ENCODE measurements at regions not wholly inside any gene's neighbourhood (a gene's known extent, or its start where the extent isn't known, plus 50 kb on each side); places are given as distances from the start of the nearest gene placed in this dataset.

DNA sequence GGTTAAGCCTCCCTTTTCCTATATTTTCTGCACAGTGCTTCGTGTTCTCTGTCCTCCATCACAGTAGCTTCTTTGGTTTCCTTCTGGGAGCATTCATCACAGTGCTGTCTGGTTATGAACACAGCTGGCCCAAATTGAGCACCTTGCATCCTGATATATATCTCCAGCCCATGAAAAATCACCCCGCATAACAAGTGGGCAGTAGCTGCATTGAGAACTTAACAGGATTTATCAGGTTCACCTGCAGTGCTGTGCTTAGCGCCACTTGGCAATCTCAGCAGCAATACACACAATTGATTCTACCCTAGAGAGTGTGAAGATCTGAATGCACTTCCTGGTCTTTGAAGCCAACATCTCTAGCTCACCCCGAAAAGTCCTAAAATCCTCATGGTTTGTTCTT is 408.0 kb downstream of the RNF144A start:
- TF ChIP-seq, protein P1, sequence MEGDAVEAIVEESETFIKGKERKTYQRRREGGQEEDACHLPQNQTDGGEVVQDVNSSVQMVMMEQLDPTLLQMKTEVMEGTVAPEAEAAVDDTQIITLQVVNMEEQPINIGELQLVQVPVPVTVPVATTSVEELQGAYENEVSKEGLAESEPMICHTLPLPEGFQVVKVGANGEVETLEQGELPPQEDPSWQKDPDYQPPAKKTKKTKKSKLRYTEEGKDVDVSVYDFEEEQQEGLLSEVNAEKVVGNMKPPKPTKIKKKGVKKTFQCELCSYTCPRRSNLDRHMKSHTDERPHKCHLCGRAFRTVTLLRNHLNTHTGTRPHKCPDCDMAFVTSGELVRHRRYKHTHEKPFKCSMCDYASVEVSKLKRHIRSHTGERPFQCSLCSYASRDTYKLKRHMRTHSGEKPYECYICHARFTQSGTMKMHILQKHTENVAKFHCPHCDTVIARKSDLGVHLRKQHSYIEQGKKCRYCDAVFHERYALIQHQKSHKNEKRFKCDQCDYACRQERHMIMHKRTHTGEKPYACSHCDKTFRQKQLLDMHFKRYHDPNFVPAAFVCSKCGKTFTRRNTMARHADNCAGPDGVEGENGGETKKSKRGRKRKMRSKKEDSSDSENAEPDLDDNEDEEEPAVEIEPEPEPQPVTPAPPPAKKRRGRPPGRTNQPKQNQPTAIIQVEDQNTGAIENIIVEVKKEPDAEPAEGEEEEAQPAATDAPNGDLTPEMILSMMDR (IDR thresholded peaks at IDR 0.05) = no peak
- TF ChIP-seq POLR2A (IDR thresholded peaks at IDR 0.05) = no peak
- intact Hi-C loops (cut with DNase I; ENCODE audit: low total_unique reads) = no loop called here
- no peaks in the 10 kb centered on the region for H3K36me3 ChIP-seq
- no peak overlapping the region for H3K27ac ChIP-seq
- H3K4me3 ChIP-seq = no peak overlapping the region
- H3K27me3 ChIP-seq = no peaks in the 10 kb centered on the region
- no peak for DNase-seq
- no peaks in the 10 kb centered on the region for H3K4me1 ChIP-seq
- H3K9me3 ChIP-seq = no peaks in the 10 kb centered on the region

DNA sequence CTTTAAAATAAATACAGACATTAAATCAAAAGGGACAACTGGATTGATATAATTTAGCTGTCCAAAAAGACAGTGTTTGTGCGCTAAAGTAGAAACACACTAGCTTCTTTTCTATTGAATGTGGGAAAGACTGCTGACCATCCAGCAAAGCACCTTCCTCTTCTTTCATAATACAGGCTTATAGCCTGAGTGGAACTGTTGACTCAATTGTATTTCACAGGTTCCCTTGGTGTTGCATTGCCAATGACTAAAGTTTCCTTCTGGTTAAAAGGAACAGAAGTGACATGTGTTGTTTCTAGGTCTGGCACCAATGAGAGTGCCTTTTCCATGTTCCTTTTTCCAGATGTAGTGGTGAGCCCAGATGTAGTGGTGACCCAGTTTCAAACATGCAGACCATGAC is 412.3 kb downstream of the RNF144A start:
- DNase-seq = no peak
- Histone ChIP-seq H3K4me1 (no peaks in the 10 kb centered on the region), H3K36me3 (no peaks in the 10 kb centered on the region), H3K27ac (no peak overlapping the region), H3K4me3 (no peak overlapping the region), H3K9me3 (no peaks in the 10 kb centered on the region), H3K27me3 (no peaks in the 10 kb centered on the region)
- intact Hi-C loops (cut with DNase I; ENCODE audit: low total_unique reads) = no loop called here
- TF ChIP-seq POLR2A (IDR thresholded peaks at IDR 0.05) = no peak

DNA sequence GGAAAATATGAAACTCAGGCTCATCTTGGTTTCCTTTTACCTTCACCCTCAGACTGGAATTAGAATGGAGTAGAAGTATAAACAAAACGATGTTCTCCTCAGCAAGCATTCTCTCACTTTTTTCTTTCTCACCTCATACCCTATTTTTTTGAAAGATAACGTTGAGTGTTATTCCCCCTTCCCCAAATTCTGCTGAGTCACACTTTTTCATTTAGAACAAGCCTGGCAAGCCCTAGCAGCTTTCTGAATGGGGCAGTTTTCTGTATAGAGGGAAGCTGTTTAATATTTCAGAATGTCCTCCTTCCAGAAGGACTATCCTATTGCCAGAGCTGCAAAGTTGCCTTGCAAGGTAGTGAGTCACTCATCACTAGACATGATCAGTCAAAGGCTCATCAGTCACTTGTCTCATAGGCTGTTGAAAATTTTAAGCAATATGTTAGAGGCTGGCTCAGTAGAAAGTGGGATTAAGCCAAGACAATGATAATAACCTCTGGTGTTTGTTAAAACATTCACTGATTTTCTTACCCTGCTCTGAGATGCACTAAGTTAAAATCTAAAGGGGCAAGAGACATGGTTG is 416.1 kb downstream of the RNF144A start:
- Histone ChIP-seq H3K9me3 (no peaks in the 10 kb centered on the region), H3K27me3 (no peaks in the 10 kb centered on the region), H3K36me3 (no peaks in the 10 kb centered on the region), H3K4me3 (no peak overlapping the region), H3K27ac (no peak overlapping the region), H3K4me1 (no peaks in the 10 kb centered on the region)
- intact Hi-C loops (cut with DNase I; ENCODE audit: low total_unique reads) = no loop called here
- no peak for DNase-seq
- TF ChIP-seq, protein P1 (IDR thresholded peaks at IDR 0.05) = no peak
- no peak for TF ChIP-seq POLR2A (IDR thresholded peaks at IDR 0.05)

DNA sequence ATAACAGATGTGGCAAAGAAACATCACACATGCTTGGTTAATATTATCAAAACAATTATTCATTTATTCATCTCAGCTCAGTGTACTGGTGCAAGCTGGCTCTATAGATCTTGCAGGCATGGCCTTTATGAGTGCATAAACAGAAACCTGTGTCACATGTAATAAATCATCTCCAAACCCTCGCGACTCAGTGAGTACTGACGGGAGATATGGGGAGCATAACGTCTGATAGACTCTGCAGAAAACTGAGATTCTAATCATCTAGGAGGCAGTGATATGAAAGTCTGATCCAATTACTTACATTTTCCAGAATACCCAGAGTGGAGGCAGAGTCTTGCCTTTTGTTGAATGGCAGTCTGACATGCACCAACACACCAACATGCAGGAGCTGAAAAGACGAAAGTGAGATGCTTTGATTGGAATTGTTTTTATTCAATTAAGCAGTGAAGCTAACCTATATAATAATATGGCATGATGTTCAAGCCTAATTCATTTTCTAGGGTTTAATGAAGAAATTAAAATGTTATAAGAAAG is 416.8 kb downstream of the RNF144A start:
- no peak overlapping the region for H3K4me3 ChIP-seq
- no peaks in the 10 kb centered on the region for H3K27me3 ChIP-seq
- intact Hi-C loops (cut with DNase I; ENCODE audit: low total_unique reads) = no loop called here
- H3K9me3 ChIP-seq = no peaks in the 10 kb centered on the region
- no peaks in the 10 kb centered on the region for H3K4me1 ChIP-seq
- no peaks in the 10 kb centered on the region for H3K36me3 ChIP-seq
- no peak overlapping the region for H3K27ac ChIP-seq
- TF ChIP-seq, protein P1 (IDR thresholded peaks at IDR 0.05) = no peak
- TF ChIP-seq POLR2A (IDR thresholded peaks at IDR 0.05) = no peak
- no peak for DNase-seq

DNA sequence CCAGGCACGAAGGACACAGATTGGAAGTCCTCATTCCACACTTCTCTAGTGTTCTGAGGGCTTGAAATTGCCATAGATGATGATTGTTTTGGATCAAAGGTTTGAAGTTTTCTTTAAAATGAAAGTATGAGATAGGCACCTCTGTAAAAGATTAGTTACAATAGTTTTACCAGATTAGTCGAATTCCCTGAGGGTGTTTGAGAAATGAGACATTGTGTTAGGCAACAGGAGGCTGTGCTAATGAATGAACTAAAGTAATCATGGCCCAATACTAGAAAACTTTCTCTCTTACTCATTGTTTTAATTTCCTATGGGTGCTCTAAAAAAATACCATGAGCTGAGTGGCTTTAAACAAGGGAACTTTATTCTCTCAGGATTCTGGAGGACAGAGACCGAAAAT is 421.7 kb downstream of the RNF144A start:
- intact Hi-C loops (cut with DNase I; ENCODE audit: low total_unique reads) = no loop called here
- Histone ChIP-seq H3K27ac (no peak overlapping the region), H3K27me3 (no peaks in the 10 kb centered on the region), H3K4me1 (no peaks in the 10 kb centered on the region), H3K36me3 (no peaks in the 10 kb centered on the region), H3K4me3 (no peak overlapping the region), H3K9me3 (no peaks in the 10 kb centered on the region)
- TF ChIP-seq, protein P1 (IDR thresholded peaks at IDR 0.05) = no peak
- no peak for TF ChIP-seq POLR2A (IDR thresholded peaks at IDR 0.05)
- DNase-seq = no peak

DNA sequence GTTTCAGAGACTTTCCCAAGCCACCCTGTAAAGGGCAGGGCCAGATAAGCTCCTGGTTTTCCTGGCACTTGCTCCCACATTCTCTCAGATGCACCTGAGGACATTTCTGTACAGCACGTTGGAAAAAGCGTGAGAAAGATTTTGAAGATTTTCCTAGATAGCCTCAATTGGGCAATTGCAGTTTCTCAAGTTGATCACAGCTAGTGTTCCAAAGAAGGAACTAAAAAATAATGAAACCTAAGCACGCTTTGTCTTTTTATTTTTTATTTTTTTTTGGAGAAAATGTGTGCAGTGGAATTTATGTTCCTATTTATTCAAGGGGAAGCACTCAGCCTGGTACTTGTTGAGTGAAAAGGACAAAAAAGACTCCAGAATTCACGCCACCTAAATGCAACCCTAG is 429.1 kb downstream of the RNF144A start:
- H3K4me1 ChIP-seq = no peaks in the 10 kb centered on the region
- H3K4me3 ChIP-seq = no peak overlapping the region

More for the DNA sequence above, 429.1 kb downstream of the RNF144A start:
- no peaks in the 10 kb centered on the region for H3K27me3 ChIP-seq
- H3K9me3 ChIP-seq = no peaks in the 10 kb centered on the region
- no peak for DNase-seq
- H3K27ac ChIP-seq = no peak overlapping the region
- TF ChIP-seq, protein P1 (IDR thresholded peaks at IDR 0.05) = no peak
- TF ChIP-seq POLR2A (IDR thresholded peaks at IDR 0.05) = no peak
- H3K36me3 ChIP-seq = no peaks in the 10 kb centered on the region
- intact Hi-C loops (cut with DNase I; ENCODE audit: low total_unique reads) = no loop called here
